ENCODE measurements at regions not wholly inside any gene's neighbourhood (a gene's known extent, or its start where the extent isn't known, plus 50 kb on each side); places are given as distances from the start of the nearest gene placed in this dataset.

DNA sequence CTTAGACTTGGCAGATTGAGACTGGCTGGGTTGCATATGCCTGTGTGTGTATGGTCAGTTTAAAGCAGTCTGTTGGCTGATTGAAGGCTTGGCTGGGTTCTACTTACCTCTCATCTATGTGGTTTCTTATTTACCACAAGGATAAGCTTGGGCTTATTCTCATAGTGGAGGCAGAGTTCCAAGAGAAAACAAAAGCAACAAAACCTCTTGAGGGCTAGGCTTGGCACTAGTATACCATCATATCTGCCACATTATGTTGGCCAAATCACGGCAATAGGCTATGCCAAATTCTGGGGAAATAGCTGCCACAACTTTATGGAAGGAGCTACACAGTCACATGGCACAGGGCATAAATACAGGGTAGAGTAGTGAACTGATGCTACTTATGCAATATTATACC is 714.1 kb downstream of the CBLN4 start:
- no peaks in the 10 kb centered on the region for H3K4me1 Mint-ChIP-seq (ENCODE audit: low read depth)
- no peak overlapping the region for H3K4me3 Mint-ChIP-seq (ENCODE audit: unreplicated experiment)
- TF ChIP-seq, protein P1, sequence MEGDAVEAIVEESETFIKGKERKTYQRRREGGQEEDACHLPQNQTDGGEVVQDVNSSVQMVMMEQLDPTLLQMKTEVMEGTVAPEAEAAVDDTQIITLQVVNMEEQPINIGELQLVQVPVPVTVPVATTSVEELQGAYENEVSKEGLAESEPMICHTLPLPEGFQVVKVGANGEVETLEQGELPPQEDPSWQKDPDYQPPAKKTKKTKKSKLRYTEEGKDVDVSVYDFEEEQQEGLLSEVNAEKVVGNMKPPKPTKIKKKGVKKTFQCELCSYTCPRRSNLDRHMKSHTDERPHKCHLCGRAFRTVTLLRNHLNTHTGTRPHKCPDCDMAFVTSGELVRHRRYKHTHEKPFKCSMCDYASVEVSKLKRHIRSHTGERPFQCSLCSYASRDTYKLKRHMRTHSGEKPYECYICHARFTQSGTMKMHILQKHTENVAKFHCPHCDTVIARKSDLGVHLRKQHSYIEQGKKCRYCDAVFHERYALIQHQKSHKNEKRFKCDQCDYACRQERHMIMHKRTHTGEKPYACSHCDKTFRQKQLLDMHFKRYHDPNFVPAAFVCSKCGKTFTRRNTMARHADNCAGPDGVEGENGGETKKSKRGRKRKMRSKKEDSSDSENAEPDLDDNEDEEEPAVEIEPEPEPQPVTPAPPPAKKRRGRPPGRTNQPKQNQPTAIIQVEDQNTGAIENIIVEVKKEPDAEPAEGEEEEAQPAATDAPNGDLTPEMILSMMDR (IDR thresholded peaks at IDR 0.05) = no peak
- H3K36me3 Mint-ChIP-seq (ENCODE audit: low read depth) = no peaks in the 10 kb centered on the region
- no peak for DNase-seq (ENCODE audit: low spot score)
- no peaks in the 10 kb centered on the region for H3K27me3 Mint-ChIP-seq (ENCODE audit: low read depth)
- H3K9me3 Mint-ChIP-seq (ENCODE audit: low read depth) = no peaks in the 10 kb centered on the region
- H3K27ac Mint-ChIP-seq (ENCODE audit: unreplicated experiment) = no peak overlapping the region

DNA sequence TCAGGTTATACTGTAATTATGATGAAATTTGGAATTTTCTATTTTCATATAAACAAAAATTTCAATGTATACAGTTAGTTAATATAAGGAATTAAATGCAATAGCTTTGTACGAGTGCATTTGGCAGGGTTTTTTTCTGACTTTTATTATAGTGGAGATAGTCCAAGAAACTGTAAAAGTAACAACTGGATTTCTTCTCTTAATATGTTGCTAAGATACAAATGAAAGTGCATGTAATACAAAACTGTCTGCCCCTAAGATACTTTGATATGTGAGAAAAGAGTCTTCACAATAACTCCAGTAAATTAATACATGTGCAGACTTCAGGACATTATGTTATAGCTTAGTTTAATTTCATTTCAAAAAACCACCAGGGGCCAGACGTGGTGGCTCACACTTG is 721.4 kb downstream of the CBLN4 start:
- no peak overlapping the region for H3K4me3 Mint-ChIP-seq (ENCODE audit: unreplicated experiment)
- no peaks in the 10 kb centered on the region for H3K36me3 Mint-ChIP-seq (ENCODE audit: low read depth)
- H3K27me3 Mint-ChIP-seq (ENCODE audit: low read depth) = no peaks in the 10 kb centered on the region
- no peak for DNase-seq (ENCODE audit: low spot score)
- H3K4me1 Mint-ChIP-seq (ENCODE audit: low read depth) = no peaks in the 10 kb centered on the region
- TF ChIP-seq, protein P1 (IDR thresholded peaks at IDR 0.05) = no peak
- peaks cover 24% of the 10 kb centered on the region for H3K9me3 Mint-ChIP-seq (ENCODE audit: low read depth)
- no peak overlapping the region for H3K27ac Mint-ChIP-seq (ENCODE audit: unreplicated experiment)

- Mint-ChIP-seq H3K9me3 (ENCODE audit: low read depth) (peaks cover 33% of the 10 kb centered on the region), H3K27me3 (ENCODE audit: low read depth) (no peaks in the 10 kb centered on the region), H3K36me3 (ENCODE audit: low read depth) (no peaks in the 10 kb centered on the region), H3K4me1 (ENCODE audit: low read depth) (no peaks in the 10 kb centered on the region), H3K4me3 (ENCODE audit: unreplicated experiment) (no peak overlapping the region), H3K27ac (ENCODE audit: unreplicated experiment) (no peak overlapping the region)
- TF ChIP-seq, protein P1 (IDR thresholded peaks at IDR 0.05) = no peak
- no peak for DNase-seq (ENCODE audit: low spot score)
These were observed 732.2 kb downstream of the CBLN4 start for GRCh38 chr20:55273149-55273548.

- Mint-ChIP-seq H3K9me3 (ENCODE audit: low read depth) (peaks cover 27% of the 10 kb centered on the region), H3K4me1 (ENCODE audit: low read depth) (no peaks in the 10 kb centered on the region), H3K36me3 (ENCODE audit: low read depth) (no peaks in the 10 kb centered on the region), H3K4me3 (ENCODE audit: unreplicated experiment) (no peak overlapping the region), H3K27me3 (ENCODE audit: low read depth) (no peaks in the 10 kb centered on the region), H3K27ac (ENCODE audit: unreplicated experiment) (no peak overlapping the region)
- DNase-seq (ENCODE audit: low spot score) = no peak
- TF ChIP-seq, protein P1 (IDR thresholded peaks at IDR 0.05) = no peak
These were observed 733.9 kb downstream of the CBLN4 start for GRCh38 chr20:55271371-55271770.

DNA sequence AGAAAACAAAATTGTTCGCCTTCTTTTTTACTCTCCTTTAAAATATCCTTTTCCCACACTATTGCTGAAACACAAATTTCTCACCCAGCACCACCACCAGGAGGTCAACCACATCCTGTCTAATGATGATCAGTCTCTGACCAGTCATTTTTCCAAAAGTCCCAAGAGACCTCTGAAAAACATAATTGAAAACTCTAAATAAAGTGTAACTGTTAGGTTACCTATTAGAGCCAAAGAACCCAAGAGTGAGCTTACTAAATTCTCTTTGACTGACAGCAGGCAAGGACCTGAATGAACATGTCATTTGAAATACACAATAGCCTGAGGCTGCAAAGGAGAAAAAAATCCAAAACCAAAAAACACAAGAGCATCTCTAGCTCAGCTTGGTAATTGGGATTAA is 735.4 kb downstream of the CBLN4 start:
- Mint-ChIP-seq H3K4me1 (ENCODE audit: low read depth) (no peaks in the 10 kb centered on the region), H3K27ac (ENCODE audit: unreplicated experiment) (no peak overlapping the region), H3K4me3 (ENCODE audit: unreplicated experiment) (no peak overlapping the region), H3K9me3 (ENCODE audit: low read depth) (peaks cover 20% of the 10 kb centered on the region), H3K36me3 (ENCODE audit: low read depth) (no peaks in the 10 kb centered on the region), H3K27me3 (ENCODE audit: low read depth) (no peaks in the 10 kb centered on the region)
- DNase-seq (ENCODE audit: low spot score) = no peak
- TF ChIP-seq, protein P1 (IDR thresholded peaks at IDR 0.05) = no peak

Measured in chondrocyte (in vitro differentiated cells).